ENCODE measurements at regions not wholly inside any gene's neighbourhood (a gene's known extent, or its start where the extent isn't known, plus 50 kb on each side); places are given as distances from the start of the nearest gene placed in this dataset.
A peak's percentile ranks its signal among the peaks of the same experiment; 100 is the strongest.
"Not testable (repeated sequence)": the region's sequence is repeated elsewhere in the genome, so short reads cannot be mapped to it uniquely, and the experiment has no call there.

DNA sequence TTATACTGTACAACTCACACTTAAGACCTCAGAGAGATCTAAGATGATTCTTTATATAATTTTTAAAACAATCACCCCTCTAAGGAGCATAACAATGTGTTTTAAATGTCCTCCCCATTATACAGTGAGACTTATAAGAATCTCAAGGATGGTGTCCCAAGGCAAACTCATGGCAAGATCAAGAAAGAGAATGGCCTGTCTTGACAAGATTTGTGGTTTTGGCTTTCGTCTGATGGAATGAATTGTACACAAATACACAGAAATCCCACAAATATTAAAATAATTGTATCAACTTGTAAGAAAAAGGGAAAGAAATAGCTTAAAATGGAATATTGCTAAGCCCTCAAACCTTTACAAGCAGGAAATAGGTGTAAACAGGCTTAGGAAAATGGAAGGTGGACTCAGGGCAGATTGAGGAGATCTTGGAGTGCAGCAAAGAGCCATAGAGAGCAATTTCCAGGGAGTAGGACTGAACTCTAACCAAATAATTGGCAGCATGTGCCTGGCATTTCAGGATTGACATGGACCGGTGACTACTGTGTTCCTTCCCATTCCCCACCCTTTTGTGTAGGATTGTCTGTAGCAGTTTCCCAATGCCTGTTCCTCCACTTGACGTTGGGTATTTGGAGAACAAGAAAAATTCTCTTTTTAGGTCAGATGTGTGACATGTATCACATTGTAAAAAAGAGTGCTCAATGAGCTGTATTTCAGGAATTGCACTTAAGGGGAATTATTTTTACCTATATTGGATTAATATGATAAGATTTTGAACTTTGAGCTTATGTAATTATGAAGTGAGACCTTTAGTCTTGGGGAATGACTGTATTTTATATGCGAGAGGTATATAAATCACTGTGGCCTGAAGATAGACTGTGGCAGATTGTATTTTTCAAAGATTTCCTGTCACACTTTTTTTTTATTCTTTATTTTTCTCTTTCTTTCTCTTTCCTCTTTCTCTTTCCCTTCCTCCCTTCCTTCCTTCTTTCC is 317.8 kb upstream of the SLITRK3 start:
- no peak for DNase-seq

DNA sequence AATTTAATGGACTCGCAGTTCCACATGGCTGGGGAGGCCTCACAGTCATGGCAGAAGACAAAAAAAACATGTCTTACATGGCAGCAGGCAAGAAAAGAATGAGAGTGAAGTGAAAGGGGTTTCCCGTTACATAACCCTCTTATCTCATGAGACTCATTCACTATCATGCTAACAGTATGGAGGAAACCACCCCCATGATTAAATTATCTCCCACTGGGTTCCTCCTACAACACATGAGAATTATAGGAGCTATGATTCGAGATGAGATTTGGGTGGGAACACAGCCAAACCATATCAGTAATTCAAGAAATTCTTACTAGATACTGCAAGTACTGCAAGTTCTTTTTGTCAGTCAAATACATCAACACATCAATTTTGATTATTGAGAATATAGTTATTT is 311.4 kb upstream of the SLITRK3 start:
- no peak for DNase-seq

DNA sequence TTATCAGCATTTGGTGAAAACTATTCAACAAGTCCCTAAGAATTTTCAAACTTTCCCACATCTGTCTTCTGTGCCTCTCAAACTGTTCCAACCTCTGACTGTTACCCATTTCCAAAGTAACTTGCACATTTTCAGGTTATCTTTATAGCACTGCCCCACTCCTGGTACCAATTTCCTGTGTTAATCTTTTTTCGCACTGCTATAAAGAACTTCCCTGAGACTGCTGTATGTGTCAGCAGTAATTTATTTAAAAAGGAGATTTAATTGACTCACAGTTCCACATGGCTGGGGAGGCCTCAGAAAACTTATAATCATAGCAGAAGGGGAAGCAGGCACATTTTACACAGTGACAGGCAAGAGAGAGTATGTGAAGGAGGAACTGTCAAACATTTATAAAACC is 310.9 kb upstream of the SLITRK3 start:
- no peak for DNase-seq

DNA sequence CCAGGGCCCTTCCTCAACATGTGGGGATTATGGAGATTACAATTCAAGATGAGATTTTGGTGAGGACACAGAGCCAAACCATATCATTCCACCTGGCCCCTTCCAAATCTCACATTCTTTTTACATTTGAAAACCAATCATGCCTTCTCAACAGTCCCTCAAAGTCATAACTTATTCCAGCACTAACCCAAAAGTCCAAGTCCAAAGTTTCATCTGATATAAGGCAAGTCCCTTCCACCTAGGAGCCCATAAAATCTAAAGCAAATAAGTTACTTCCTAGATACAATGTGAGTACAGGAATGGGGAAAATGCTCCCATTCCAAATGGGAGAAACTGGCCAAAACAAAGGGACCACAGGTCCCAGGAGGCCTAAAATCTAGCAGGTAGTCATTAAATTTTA is 309.5 kb upstream of the SLITRK3 start:
- DNase-seq = no peak

DNA sequence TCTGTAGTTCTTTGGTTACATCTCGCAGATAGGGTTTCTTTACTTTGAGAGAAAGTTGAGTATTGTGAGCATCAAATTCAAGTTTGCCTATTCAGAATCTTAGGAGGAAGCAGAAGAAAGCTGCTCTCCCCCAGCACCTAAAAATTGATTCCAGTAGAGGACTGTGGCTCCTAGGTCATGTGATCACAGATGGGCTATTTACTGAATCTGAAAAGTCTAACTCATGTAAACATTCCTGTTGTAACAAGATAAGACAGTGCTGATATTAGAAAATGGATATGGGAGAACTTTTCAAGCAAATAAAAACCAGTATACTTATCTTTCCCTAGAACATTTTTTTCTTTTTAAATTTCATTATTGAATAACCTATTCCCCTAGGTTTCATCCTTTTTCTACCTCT is 308.4 kb upstream of the SLITRK3 start:
- no peak for DNase-seq

DNA sequence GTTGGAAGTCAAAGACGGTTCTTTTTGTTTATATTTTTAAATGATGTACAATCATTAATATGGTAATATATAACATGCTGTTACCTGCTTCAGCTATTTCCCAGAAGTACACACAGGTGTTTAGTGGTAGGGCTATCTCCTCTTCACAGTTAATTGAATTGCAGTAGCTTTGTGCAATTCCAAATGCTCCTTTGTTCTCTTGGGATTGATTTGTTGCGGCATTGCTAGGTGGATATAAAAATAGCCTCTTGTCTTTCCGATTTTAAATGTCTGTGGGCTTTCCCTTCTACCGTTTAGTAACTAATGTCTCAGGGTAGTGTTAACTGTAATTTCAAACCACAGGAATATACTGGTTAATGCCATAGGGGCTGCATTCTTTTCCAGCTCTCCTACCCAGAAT is 307.6 kb upstream of the SLITRK3 start:
- DNase-seq = no peak

DNA sequence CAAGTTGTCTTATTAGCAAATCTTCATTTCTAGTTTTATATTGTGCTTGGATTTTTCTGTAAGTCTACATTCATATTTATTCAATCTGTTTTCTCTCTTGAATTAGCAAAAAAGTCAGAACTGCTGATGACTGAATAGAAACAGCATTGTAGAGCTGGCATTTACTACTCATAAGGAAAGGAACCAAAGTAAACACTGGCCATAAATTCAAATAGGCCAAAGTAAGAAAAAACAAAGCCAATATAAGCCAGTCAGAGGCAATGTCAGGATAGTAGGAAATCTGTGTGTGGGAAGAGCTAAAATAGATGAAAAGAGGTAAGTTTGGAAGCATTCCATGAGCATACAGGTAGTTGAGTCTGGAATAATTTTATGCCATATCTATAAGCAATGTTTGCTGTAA is 307.2 kb upstream of the SLITRK3 start:
- DNase-seq = no peak

DNA sequence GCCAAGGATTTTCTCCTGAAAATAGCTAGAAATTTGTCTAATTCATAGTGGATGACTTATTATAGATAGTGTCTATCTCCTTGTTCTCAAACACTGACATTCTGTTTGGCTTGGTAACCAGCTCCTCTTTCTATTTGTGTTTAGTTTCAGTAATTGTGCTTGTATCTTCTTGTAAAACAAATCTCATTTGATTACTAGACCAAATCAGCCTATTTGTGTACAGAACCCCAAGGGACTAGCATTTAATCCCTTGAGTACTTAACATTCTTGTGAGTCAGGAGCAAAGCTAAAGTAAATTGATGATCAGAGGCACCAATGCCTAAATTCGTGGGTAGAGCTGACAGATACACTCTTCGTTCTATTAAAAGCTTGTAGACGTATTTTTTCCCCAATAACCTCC is 306.5 kb upstream of the SLITRK3 start:
- no peak for DNase-seq

DNA sequence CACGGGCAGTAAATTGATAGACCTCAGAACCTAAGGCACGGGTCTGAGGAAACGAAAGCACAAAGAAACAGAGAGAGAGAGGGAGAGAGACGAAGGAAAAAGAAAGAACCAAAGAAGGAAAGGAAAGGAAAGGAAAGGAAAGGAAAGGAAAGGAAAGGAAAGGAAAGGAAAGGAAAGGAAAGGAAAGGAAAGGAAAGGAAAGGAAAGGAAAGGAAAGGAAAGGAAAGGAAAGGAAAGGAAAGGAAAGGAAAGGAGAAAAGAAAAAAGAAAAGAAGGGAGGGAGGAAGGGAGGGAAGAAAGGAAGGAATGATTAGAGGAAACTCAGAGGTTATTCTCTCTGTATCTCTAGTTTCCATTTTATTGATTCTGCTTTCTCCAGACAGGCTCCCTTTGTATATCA is 302.6 kb upstream of the SLITRK3 start:
- not testable (repeated sequence) for DNase-seq

DNA sequence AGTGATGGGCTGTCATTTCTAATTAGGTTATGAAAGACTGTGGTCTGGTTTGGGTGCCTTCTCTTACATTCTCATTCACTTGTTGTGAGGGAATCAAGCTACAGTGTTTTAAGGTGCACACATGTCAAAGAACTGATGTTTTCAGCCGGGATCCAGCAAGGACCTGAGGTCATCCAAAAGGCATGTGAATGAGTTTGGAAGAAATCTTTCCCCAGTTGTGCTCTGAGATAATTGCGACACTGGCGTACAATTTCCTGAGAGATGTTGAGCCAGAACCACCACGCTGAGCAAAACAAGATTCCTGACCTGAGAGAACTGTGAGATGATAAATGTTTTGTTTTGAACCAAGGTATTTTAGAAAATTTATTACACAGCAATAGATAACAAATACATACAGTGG is 295.3 kb upstream of the SLITRK3 start:
- DNase-seq = peak; percentile 13

DNA sequence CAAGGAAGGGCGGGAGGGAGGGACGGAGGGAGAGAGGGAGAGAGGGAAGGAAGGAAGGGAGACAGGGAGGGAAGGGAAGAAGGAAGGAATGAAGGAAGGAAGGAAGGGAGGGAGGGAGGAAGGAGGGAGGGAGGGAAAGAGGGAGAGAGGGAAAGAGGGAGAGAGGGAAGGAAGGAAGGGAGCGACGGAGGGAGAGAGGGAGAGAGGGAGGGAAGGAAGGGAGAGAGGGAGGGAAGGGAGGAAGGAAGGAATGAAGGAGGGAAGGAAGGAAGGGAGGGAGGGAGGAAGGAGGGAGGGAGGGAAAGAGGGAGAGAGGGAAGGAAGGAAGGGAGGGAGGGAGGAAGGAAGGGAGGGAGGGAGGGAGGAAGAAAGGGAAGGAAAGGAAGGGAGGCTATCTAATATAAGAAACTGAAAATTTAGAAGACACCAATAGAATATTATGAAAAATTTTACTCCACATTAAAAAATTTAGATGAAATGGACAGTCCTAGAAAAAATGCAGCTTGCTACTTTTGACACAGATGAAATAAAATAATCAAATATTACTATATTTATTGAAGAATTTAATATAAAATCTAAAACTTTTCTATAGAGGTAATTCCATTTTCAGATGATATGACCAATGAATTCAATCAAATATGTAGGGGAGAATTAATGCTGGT is 280.3 kb upstream of the SLITRK3 start:
- DNase-seq = no peak

DNA sequence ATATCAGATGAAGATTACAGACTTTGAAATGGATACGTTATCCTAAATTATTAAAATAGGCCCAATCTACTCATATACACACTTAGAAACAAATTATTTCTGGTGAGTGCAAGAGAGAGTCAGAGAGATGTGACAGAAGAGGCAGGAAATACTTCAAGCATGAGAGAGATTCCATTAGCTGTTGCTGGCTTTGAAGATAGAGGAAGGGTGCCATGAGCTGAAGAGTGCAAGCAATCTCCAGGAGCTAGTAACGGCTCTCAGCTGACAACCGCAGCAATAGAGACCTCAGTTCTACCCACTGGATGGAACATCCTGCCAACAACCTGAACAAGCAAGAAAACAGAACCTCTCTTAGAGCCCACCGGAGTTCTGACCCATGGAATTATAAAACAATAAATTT is 270.7 kb upstream of the SLITRK3 start:
- DNase-seq = no peak

DNA sequence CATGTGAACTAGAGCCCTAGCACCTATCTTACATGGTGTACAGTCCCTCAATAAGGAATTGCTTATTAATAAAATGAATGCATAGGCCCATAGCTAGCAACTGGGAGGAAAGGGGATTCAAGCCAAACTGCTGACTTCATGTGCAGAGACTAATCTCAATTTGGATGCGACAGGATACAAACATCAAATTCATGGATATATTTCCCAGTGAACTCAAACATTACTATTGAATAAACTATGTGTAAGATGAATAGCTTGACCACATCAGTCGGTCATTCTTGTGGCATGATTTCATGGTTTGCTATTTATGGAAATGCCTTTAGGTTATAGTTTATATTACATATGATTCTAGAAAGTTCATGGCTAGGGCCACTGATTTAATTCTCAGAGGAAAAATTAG is 268.6 kb upstream of the SLITRK3 start:
- no peak for DNase-seq

DNA sequence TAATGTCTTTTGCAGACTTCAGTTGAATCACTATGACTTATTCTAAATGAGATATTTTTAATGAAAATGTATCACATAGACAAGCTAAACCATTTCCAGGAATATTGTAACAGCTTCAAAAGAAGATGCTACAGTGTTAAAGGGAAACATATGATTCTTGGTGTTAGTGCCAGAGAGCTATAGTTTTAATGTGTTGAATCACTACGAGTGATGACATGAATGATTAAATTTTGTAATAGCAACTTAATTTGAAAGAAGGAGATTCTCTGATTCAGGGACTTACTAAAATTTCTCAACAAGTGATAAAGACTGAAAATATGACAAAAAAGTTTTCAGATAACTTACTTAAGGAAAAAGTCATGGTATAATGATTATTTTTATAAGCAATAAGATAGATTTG is 267.3 kb upstream of the SLITRK3 start:
- no peak for DNase-seq

DNA sequence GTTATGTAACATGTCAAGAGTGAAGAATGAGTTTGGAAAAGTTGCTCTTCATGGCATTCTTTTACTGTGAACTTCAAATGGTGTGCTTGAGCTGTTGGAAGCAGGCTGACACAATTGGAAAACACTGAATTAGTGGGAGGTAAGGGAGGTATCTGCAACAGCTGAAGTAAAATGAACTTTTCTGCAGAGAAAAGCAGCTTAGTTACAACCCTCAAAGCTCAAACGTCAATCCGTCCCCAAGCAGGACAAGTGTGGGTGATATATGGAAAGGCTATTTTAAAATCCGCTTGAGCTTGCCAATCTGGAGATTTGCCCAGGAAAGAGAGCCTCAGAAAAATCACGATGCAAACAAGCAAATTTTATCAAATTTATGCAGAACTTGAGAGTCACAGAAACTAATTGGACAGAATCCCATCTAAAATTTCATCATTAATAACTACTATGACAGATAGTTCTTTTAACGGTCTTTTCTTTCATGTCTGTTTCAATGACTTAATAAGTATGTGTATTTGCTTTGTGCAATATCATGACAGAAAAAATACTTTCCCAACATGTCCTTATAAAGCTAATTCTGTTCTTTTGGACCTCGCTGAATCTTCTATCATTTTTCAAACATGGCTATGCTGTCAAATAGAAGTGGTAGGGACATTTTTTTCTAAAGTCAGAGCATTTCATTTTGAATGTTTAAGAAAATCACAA is 266.6 kb upstream of the SLITRK3 start:
- DNase-seq = peak; percentile 18

DNA sequence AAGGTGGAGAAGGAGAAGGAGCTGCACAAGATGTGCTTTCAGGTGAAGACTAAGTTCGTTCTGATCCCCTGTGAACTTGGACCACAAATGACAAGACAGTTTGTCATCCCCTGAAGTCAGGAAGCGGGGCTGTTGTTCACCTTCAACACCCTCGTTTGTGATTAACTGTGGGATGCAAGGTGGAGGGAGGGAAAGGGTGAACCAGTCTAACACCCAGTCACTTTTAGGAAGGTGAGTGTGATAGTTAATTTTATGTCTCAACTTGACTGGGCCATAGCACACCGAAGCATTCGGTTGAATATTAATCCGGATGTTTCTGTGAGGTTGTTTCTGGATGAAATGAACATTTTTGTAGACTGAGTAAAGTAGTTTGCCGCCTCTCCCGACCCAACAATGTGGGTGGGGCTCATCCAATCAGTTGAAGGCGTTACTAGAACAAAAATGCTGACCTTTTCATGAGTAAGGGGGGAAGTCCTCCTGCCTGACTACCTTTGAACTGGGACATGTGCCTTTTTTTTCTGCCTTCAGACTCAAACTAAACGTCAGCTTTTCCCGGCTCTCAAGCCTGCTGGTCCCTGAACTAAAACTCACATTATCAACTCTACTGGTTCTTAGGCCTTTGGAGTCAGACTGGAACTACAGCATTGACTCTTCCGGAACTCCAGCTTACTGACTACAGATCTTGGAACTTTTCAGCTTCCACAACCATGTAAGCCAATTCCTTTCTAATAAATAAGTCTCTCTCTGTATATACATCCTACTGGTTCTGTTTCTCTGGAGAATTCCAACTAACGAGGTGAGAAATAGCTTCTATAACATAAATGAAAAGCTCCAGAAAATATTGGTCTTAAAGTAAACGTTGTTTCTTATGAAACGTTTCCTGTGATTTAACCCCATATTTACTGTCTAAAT is 264.0 kb upstream of the SLITRK3 start:
- DNase-seq = no peak

DNA sequence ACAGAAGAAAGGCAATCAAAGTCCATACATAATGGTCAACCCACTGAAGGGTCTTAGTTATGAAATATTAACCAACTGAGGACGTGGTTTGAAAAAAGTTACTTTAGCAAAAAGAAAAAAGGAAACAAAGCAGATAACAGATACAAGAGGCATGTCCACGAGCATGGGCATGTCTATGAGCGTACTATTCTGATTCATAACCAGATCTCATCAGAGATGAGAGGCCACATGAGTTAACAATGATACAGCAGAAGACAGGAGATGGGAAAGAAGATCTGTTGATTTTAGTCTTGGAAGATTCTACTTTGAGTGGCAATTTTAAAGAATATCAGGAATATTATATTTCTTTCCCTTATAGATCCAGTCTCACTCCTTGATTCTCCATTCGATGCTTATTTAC is 262.9 kb upstream of the SLITRK3 start:
- no peak for DNase-seq

DNA sequence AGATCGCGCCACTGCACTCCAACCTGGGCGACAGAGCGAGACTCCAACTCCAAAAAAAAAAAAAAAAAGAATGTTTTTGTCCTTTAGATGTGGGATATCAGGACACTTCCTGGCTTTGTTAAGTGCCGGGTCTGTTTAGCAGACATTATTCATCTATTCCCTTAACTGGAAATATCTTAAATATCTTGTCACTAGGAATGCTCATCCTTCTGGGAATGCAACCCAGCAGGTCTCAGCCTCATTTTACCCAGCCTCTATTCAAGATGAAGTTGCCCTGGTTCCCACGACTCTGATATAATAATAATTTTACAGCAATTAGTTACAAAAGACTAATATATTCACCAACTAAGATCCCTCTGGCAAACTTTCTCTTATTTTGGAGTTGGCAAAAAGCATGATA is 260.9 kb upstream of the SLITRK3 start:
- DNase-seq = no peak

DNA sequence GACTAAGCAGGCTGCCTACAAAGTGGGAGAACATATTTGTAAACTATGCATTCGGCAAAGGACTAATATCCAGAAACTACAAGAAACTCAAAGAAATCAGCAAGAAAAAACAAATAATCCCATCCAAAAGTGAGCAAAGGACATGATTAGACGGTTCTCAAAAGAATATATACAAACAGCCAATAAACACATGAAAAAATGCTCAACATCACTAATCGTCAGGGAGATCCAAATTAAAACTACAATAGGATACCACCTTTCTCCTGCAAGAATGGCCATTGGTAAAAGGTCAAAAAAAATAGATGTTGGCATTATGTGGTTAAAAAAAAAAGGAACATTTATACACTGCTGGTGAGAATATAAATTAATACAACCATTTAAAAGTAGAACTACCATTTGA is 259.6 kb upstream of the SLITRK3 start:
- DNase-seq = no peak

DNA sequence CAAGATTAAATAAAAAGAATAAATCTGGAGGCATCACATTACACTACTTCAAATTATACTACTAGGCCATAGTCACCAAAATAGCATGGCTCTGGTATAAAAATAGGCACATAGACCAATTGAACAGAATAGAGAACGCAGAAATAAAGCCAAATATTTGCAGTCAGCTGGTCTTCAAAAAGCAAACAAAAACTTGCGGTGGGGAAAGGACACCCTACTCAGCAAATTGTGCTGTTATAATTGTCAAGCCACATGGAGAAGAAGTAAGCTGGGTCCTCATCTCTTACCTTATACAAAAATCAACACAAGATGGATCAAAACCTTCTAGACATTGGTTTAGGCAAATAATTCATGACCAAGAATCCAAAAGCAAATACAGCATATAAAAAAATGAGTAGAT is 259.2 kb upstream of the SLITRK3 start:
- DNase-seq = no peak

DNA sequence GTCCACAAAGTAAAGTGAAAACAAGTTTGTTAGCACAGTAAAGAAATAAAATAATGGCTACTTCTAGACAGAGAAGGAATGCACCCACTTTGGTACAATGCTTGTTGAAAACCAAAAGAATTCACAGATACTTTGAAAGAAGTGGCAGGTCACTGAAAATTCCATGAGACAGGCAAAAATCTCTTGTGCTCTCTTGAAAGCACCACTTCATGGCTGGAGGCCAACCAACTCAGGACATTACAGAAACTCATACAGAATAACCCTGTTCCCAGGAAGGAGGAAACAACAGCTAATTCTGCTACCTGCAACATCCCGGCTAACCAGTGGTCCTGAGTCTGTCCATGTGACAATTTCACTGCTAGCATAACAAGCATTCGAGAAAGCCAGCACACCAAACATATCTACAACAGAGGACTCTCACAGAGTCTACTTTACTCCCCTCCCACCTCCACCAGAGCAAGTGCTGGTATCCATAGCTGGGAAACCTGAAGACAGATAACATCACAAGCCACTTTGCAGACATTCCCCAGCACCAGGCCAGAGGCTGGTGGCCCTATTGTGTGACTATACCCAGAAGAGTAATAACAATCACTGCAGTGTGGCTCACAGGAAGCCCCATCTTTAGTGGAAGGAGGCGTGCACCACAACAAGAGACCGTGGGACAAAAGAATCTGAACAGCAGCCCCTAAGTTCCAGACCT is 255.3 kb upstream of the SLITRK3 start:
- DNase-seq = no peak

DNA sequence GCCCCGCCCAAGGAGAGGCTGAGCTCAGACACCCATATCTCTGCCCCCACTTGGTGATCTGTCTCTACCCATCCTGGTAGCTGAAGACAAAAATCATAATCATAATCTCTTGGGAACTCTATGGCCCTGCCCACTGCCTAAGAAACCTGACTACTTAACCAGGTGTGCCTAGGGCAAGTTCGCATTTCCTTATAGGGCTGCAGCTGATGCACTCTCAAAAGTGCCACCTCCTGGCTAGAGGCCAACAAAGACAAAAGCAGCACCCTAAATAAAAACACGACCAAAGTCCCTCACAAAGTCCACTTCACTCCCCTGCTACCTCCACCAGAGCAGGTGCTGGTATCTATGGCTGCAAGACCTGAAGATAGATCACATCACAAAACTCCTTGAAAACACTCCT is 250.4 kb upstream of the SLITRK3 start:
- no peak for DNase-seq

Data from hindlimb muscle (tissue), 1 donor.